GM19455 (cell line): ENCODE measurements at regions not wholly inside any gene's neighbourhood (a gene's known extent, or its start where the extent isn't known, plus 50 kb on each side); places are given as distances from the start of the nearest gene placed in this dataset.

ENCODE experiments used
- ATAC-seq: cut with Tn5 transposase; IDR thresholded peaks from one replicate; pipeline ENCODE4 v1.9.1; 2021; ENCODE audit not compliant: unreplicated experiment

- ATAC-seq: no peak
Observed at GRCh38 chr15:31455499-31455898, 128.9 kb downstream of the KLF13 start.

- no peak for ATAC-seq
Observed at GRCh38 chr15:31456354-31457060, 129.9 kb downstream of the KLF13 start.

- ATAC-seq: no peak
Observed at GRCh38 chr15:31457161-31457560, 130.5 kb downstream of the KLF13 start.

GRCh38 chr15:31457631-31458526, 131.2 kb downstream of the KLF13 start:
- no peak for ATAC-seq

GRCh38 chr15:31458596-31459399, 132.2 kb downstream of the KLF13 start:
- peak; percentile 85 for ATAC-seq

- no peak for ATAC-seq
Observed at GRCh38 chr15:31459400-31459748, 132.7 kb downstream of the KLF13 start.

GRCh38 chr15:31461375-31461774, 134.7 kb downstream of the KLF13 start:
- ATAC-seq: no peak

GRCh38 chr15:31461911-31462480, 135.4 kb downstream of the KLF13 start:
- ATAC-seq: no peak

GRCh38 chr15:31463521-31464102, 137.0 kb downstream of the KLF13 start:
- no peak for ATAC-seq

- no peak for ATAC-seq
Observed at GRCh38 chr15:31464216-31465082, 137.8 kb downstream of the KLF13 start.

GRCh38 chr15:31465083-31465955, 138.7 kb downstream of the KLF13 start:
- ATAC-seq: no peak

- ATAC-seq: no peak
Observed at GRCh38 chr15:31467361-31467760, 140.7 kb downstream of the KLF13 start.

GRCh38 chr15:31468911-31469785, 142.5 kb downstream of the KLF13 start:
- ATAC-seq: no peak

GRCh38 chr15:31469786-31470525, 143.3 kb downstream of the KLF13 start:
- ATAC-seq: no peak

GRCh38 chr15:31470756-31471155, 144.1 kb downstream of the KLF13 start:
- no peak for ATAC-seq

GRCh38 chr15:31471731-31472430, 145.2 kb downstream of the KLF13 start:
- no peak for ATAC-seq
